AG09309 (cell line): ENCODE measurements at regions not wholly inside any gene's neighbourhood (a gene's known extent, or its start where the extent isn't known, plus 50 kb on each side); places are given as distances from the start of the nearest gene placed in this dataset.

ENCODE experiments used
- DNase-seq: peaks from one replicate; pipeline ENCODE4 v3.0.0-alpha.2; 2010; ENCODE audit warnings: low read depth
- H3K4me3 ChIP-seq: 2 replicates; pipeline ENCODE4 v1.5.1; 2011; ENCODE audit warnings: mild to moderate bottlenecking, low read depth, low read length, moderate library complexity; ENCODE audit not compliant: control insufficient read depth
- TF ChIP-seq, protein P1 (sequence below): IDR thresholded peaks from 2 replicates; pipeline ENCODE4 v1.5.1; 2011; ENCODE audit warnings: mild to moderate bottlenecking, low read depth, low read length, inconsistent platforms; ENCODE audit not compliant: insufficient read depth, control insufficient read depth; ENCODE audit errors: missing control alignments

- H3K4me3 ChIP-seq: no peak overlapping the region
- TF ChIP-seq, protein P1, sequence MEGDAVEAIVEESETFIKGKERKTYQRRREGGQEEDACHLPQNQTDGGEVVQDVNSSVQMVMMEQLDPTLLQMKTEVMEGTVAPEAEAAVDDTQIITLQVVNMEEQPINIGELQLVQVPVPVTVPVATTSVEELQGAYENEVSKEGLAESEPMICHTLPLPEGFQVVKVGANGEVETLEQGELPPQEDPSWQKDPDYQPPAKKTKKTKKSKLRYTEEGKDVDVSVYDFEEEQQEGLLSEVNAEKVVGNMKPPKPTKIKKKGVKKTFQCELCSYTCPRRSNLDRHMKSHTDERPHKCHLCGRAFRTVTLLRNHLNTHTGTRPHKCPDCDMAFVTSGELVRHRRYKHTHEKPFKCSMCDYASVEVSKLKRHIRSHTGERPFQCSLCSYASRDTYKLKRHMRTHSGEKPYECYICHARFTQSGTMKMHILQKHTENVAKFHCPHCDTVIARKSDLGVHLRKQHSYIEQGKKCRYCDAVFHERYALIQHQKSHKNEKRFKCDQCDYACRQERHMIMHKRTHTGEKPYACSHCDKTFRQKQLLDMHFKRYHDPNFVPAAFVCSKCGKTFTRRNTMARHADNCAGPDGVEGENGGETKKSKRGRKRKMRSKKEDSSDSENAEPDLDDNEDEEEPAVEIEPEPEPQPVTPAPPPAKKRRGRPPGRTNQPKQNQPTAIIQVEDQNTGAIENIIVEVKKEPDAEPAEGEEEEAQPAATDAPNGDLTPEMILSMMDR: no peak
- no peak for DNase-seq
Measured at GRCh38 chr4:185909972-185910371, 98.0 kb upstream of the SORBS2 start.

GRCh38 chr4:185911556-185912064 lies 99.6 kb upstream of the SORBS2 start:
- no peak overlapping the region for H3K4me3 ChIP-seq
- no peak for DNase-seq
- TF ChIP-seq, protein P1: no peak

DNA sequence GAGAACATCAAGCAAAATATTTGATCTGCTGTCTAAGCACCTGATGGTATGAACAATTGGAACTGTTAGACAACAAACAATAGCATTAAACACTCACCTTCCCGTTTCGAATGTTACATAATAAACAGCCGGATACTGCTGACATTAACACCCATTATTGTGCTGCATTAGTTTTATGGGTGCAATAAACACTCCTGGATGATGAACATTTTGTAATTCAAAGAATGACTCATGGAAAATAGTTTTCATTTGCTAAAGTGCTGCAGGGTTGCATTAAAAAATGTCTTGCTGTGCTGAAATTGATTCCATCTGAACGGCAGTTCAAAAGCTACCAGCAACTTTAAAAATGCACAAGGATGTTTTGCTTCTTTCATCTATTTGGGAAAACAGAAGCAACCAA lies 100.8 kb upstream of the SORBS2 start:
- H3K4me3 ChIP-seq: no peak overlapping the region
- DNase-seq: peak; percentile 52
- TF ChIP-seq, protein P1: no peak

- peak; percentile 80 for DNase-seq
- TF ChIP-seq, protein P1: no peak
- H3K4me3 ChIP-seq: no peak overlapping the region
Measured at GRCh38 chr4:185914583-185915199, 102.7 kb upstream of the SORBS2 start.

DNA sequence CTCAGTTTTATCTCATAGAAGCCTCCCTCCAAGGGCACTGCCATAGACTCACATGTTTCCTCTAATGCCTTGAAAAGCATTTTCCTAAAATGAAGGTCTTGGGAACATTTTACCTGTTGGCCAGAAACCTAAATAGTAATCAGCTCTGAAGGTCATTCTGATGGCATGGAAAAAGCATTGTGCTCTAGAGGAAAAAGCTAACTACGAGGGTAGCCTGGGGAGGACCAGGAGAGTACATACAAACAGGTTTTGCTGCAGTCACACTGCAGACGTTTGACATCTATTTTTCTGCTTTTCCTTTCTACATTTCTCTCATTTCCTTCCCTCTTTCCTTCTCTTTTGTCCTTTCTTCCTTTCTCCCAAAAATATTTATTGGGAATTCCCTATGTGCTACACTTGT lies 103.3 kb upstream of the SORBS2 start:
- TF ChIP-seq, protein P1: no peak
- DNase-seq: no peak
- H3K4me3 ChIP-seq: no peak overlapping the region

GRCh38 chr4:185915817-185916216 lies 103.8 kb upstream of the SORBS2 start:
- H3K4me3 ChIP-seq: no peak overlapping the region
- no peak for DNase-seq
- TF ChIP-seq, protein P1: no peak
